ENCODE measurements at regions not wholly inside any gene's neighbourhood (a gene's known extent, or its start where the extent isn't known, plus 50 kb on each side); places are given as distances from the start of the nearest gene placed in this dataset.

GRCh38 chr18:57973889-57974288 lies 70.1 kb upstream of the NEDD4L start:
- Histone ChIP-seq H3K79me2 (ENCODE audit: insufficient read depth, low read length) (no peaks in the 10 kb centered on the region), H3K4me2 (replicated peaks; ENCODE audit: extremely low read depth, low read length, poor library complexity, severe bottlenecking) (no peak overlapping the region), H2AFZ (ENCODE audit: insufficient read depth, low read depth, low read length, poor library complexity, severe bottlenecking) (no peak overlapping the region), H3K9me3 (replicated peaks in 1 of 2; ENCODE audit: control insufficient read depth in 1 of 2, insufficient read depth in 1 of 2, low read length in 2 of 2) (no peaks in the 10 kb centered on the region), H3K9ac (ENCODE audit: insufficient read depth, low read length, poor library complexity, severe bottlenecking) (no peak overlapping the region), H3K27me3 (ENCODE audit: control insufficient read depth in 2 of 2, insufficient read depth in 2 of 2, low read length in 2 of 2) (no peaks in the 10 kb centered on the region), H3K27ac (ENCODE audit: low read depth in 1 of 2, low read length in 2 of 2) (no peak overlapping the region), H3K4me1 (ENCODE audit: control insufficient read depth in 1 of 2, insufficient read depth in 2 of 2, low read length in 2 of 2) (peaks cover 3 to 9% of the 10 kb centered on the region in 2 donors), H3K4me3 (replicated peaks in 1 of 3; ENCODE audit: low read depth in 2 of 3, low read length in 3 of 3) (no peak overlapping the region), H4K20me1 (ENCODE audit: insufficient read depth, low read length) (no peaks in the 10 kb centered on the region), H3K36me3 (replicated peaks in 1 of 2; ENCODE audit: control insufficient read depth in 1 of 2, insufficient read depth in 2 of 2, low read length in 2 of 2) (no peaks in the 10 kb centered on the region)
- WGBS (ENCODE audit: insufficient coverage), result 94% methylated on average over 7 of the region's 7 CpGs
- H3K4me3 Mint-ChIP-seq, result peak overlapping the region in 1 of 2 donors; percentile 6
- no peaks in the 10 kb centered on the region for H3K9me3 Mint-ChIP-seq
- intact Hi-C loops (cut with micrococcal nuclease), result no loop called here
- peaks cover 6% of the 10 kb centered on the region for H3K4me1 Mint-ChIP-seq
- peaks cover 0 to 6% (median 1%) of the 10 kb centered on the region in 3 donors for H3K27me3 Mint-ChIP-seq (ENCODE audit: low read depth in 3 of 3)
- no peak for DNase-seq
- TF ChIP-seq CTCF (IDR thresholded peaks at IDR 0.05), result no peak
- H3K27ac Mint-ChIP-seq, result no peak overlapping the region
- H3K36me3 Mint-ChIP-seq, result no peaks in the 10 kb centered on the region

GRCh38 chr18:57970356-57971095 lies 73.5 kb upstream of the NEDD4L start:
- H3K4me3 Mint-ChIP-seq, result no peak overlapping the region
- H3K9me3 Mint-ChIP-seq, result no peaks in the 10 kb centered on the region
- peak; percentile 36 for TF ChIP-seq CTCF (IDR thresholded peaks at IDR 0.05)
- Histone ChIP-seq H3K9me3 (replicated peaks in 1 of 2; ENCODE audit: control insufficient read depth in 1 of 2, insufficient read depth in 1 of 2, low read length in 2 of 2) (no peaks in the 10 kb centered on the region), H3K36me3 (replicated peaks in 1 of 2; ENCODE audit: control insufficient read depth in 1 of 2, insufficient read depth in 2 of 2, low read length in 2 of 2) (no peaks in the 10 kb centered on the region), H3K27me3 (ENCODE audit: control insufficient read depth in 2 of 2, insufficient read depth in 2 of 2, low read length in 2 of 2) (no peaks in the 10 kb centered on the region), H3K27ac (ENCODE audit: low read depth in 1 of 2, low read length in 2 of 2) (no peak overlapping the region), H3K4me3 (replicated peaks in 1 of 3; ENCODE audit: low read depth in 2 of 3, low read length in 3 of 3) (no peak overlapping the region), H3K4me1 (ENCODE audit: control insufficient read depth in 1 of 2, insufficient read depth in 2 of 2, low read length in 2 of 2) (no peaks in the 10 kb centered on the region), H3K4me2 (replicated peaks; ENCODE audit: extremely low read depth, low read length, poor library complexity, severe bottlenecking) (no peak overlapping the region), H3K9ac (ENCODE audit: insufficient read depth, low read length, poor library complexity, severe bottlenecking) (no peak overlapping the region), H2AFZ (ENCODE audit: insufficient read depth, low read depth, low read length, poor library complexity, severe bottlenecking) (no peak overlapping the region), H3K79me2 (ENCODE audit: insufficient read depth, low read length) (no peaks in the 10 kb centered on the region), H4K20me1 (ENCODE audit: insufficient read depth, low read length) (no peaks in the 10 kb centered on the region)
- H3K27me3 Mint-ChIP-seq (ENCODE audit: low read depth in 3 of 3), result peaks cover 0 to 7% (median 1%) of the 10 kb centered on the region in 3 donors
- H3K36me3 Mint-ChIP-seq, result no peaks in the 10 kb centered on the region
- 92% methylated on average over 2 of the region's 12 CpGs for WGBS (ENCODE audit: insufficient coverage)
- no peak overlapping the region for H3K27ac Mint-ChIP-seq
- intact Hi-C loops (cut with micrococcal nuclease), result no loop called here
- H3K4me1 Mint-ChIP-seq, result no peaks in the 10 kb centered on the region
- DNase-seq, result no peak
